ENCODE measurements at regions not wholly inside any gene's neighbourhood (a gene's known extent, or its start where the extent isn't known, plus 50 kb on each side); places are given as distances from the start of the nearest gene placed in this dataset.
"Not testable (repeated sequence)": the region's sequence is repeated elsewhere in the genome, so short reads cannot be mapped to it uniquely, and the experiment has no call there.

DNA sequence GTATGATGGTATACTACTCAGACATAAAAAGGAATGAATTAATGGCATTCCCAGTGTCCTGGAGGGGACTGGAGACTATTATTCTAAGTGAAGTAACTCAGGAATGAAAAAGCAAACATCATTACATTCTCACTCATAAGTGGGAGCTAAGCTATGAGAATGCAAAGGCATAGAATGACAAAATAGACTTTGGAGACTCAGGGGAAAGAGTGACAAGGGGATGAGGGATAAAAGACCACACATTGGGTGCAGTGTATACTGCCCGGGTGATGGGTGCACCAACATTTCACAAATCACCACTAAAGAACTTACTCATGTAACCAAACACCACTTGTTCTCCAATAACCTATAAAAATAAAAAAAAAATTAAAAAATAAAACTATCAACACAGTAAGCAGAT lies 587.3 kb upstream of the RGMB start:
- H3K4me3 ChIP-seq (replicated peaks; ENCODE audit: low read depth, low read length): no peak overlapping the region
- TF ChIP-seq, protein P1, sequence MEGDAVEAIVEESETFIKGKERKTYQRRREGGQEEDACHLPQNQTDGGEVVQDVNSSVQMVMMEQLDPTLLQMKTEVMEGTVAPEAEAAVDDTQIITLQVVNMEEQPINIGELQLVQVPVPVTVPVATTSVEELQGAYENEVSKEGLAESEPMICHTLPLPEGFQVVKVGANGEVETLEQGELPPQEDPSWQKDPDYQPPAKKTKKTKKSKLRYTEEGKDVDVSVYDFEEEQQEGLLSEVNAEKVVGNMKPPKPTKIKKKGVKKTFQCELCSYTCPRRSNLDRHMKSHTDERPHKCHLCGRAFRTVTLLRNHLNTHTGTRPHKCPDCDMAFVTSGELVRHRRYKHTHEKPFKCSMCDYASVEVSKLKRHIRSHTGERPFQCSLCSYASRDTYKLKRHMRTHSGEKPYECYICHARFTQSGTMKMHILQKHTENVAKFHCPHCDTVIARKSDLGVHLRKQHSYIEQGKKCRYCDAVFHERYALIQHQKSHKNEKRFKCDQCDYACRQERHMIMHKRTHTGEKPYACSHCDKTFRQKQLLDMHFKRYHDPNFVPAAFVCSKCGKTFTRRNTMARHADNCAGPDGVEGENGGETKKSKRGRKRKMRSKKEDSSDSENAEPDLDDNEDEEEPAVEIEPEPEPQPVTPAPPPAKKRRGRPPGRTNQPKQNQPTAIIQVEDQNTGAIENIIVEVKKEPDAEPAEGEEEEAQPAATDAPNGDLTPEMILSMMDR (IDR thresholded peaks at IDR 0.05; ENCODE audit: low read length, missing control alignments): no peak
- DNase-seq (ENCODE audit: low read depth): no peak

DNA sequence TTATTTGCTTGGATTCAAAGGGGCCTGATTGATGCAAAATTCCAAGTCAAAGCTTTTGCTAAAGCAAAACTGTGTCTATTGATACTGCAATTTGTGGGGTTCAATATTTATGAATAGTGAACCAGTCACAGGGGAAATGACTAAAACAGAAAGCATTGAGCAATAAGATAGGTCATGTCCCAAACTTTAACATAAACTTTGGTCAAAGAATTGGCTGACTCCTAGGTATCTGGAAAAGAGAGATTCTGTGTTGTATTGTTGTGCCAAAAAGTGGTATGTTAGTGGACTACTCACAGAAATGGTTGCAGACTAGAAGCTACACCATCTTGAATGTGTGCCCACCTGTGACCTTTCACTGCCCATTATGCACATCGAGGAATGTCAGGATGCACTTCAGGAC lies 585.5 kb upstream of the RGMB start:
- peak; percentile 11 for DNase-seq (ENCODE audit: low read depth)
- H3K4me3 ChIP-seq (replicated peaks; ENCODE audit: low read depth, low read length): no peak overlapping the region
- TF ChIP-seq, protein P1 (IDR thresholded peaks at IDR 0.05; ENCODE audit: low read length, missing control alignments): no peak

DNA sequence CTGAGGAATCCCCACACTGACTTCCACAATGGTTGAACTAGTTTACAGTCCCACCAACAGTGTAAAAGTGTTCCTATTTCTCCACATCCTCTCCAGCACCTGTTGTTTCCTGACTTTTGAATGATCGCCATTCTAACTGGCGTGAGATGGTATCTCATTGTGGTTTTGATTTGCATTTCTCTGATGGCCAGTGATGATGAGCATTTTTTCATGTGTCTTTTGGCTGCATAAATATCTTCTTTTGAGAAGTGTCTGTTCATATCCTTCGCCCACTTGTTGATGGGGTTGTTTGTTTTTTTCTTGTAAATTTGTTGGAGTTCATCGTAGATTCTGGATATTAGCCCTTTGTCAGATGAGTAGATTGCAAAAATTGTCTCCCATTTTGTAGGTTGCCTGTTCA lies 583.1 kb upstream of the RGMB start:
- not testable (repeated sequence) for H3K4me3 ChIP-seq (replicated peaks; ENCODE audit: low read depth, low read length); DNase-seq (ENCODE audit: low read depth)

DNA sequence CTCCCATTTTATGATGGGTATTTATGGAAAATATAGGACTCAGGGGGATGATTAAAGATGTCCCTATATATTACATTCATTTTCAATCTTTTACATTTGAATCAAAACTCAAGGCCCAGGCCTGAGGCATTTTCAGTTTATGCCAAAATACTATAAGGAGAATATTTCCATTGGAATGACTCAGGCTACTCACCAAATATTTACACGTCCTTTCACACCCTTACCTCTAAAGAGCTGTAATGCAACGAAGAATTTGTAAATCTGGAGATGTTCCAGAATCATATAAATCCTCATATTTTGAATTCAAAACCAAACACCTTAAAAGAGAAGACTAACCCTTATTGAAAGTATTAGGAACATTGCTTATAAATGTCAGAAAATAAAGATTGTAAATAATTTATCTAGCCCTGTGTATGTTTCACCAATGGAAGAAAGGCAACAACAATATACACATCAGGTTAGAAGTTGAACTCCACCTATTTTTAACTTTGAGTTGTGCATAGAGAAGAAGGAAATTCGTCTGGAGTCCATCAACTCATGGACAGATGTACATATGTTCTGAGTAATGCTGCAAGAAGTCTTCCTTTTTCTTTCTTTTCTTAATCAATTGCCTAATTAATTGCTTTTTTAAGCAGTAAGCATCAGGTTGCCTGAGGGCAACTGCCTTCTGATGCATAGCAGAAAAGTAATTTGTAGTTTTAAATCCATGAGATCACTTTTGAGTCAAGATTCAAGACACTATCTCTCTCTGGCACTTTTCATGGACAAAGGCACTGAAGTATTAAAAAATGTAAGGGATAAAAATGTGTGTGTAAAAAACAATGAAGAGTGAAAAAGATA lies 579.3 kb upstream of the RGMB start:
- H3K4me3 ChIP-seq (replicated peaks; ENCODE audit: low read depth, low read length): no peak overlapping the region
- TF ChIP-seq, protein P1 (IDR thresholded peaks at IDR 0.05; ENCODE audit: low read length, missing control alignments): no peak
- no peak for DNase-seq (ENCODE audit: low read depth)

DNA sequence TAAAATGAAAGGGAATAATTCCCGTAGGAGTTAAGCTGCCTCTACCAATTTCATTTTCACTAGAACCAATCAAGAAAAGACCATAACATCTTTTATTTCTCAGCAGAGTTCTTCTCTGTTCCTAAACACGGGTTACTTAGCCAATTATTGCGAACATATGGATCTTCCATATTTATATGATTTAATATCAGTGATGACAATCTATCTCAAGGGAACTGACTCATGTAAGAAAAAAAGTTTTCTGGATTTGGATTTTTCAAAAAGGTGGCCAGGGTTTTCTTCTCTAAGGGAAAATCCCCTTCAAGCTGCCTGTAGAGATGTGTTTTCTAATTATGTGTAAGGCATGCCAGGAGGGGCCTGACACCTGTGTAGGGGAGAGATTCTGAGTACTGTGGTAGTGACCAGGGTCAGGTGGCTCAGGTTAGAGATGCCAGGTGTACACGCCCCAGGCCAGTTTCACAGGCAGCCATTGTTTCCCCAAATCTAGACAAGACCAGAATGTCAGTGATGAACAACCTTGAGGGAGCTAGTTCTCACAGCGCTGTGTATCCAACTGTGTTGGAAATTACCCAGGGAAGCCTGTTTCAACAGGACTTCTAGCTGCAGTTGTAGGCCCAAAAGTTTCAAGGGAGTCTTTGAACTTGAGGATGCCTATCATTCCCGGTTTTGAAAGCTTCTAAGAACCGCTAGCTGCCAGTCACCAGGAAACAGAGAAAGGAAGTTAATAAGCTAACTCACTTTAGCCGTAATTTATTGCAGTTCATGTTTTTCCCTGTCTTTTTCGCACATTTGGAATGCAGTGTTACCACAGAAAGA lies 572.5 kb upstream of the RGMB start:
- no peak overlapping the region for H3K4me3 ChIP-seq (replicated peaks; ENCODE audit: low read depth, low read length)
- DNase-seq (ENCODE audit: low read depth): no peak
- TF ChIP-seq, protein P1 (IDR thresholded peaks at IDR 0.05; ENCODE audit: low read length, missing control alignments): no peak

DNA sequence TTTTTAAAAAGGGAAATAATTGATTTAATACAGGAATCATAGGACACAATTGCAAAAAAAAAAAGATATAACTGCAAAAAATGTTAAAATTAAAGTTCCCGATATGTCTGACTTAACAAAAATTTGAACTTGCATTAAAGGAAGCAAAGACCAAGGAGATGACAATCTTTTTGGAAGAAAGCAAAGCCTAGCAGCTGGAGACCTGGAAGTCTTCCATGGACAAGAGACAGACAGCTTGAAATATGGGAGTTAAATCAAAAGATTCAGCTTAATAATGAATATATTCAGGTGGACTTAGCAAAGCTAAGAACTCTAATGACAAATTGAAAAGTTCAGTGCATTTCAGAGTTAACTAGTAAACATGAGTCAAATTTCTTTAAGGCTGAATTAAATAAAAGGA lies 568.7 kb upstream of the RGMB start:
- no peak overlapping the region for H3K4me3 ChIP-seq (replicated peaks; ENCODE audit: low read depth, low read length)
- TF ChIP-seq, protein P1 (IDR thresholded peaks at IDR 0.05; ENCODE audit: low read length, missing control alignments): no peak
- no peak for DNase-seq (ENCODE audit: low read depth)

DNA sequence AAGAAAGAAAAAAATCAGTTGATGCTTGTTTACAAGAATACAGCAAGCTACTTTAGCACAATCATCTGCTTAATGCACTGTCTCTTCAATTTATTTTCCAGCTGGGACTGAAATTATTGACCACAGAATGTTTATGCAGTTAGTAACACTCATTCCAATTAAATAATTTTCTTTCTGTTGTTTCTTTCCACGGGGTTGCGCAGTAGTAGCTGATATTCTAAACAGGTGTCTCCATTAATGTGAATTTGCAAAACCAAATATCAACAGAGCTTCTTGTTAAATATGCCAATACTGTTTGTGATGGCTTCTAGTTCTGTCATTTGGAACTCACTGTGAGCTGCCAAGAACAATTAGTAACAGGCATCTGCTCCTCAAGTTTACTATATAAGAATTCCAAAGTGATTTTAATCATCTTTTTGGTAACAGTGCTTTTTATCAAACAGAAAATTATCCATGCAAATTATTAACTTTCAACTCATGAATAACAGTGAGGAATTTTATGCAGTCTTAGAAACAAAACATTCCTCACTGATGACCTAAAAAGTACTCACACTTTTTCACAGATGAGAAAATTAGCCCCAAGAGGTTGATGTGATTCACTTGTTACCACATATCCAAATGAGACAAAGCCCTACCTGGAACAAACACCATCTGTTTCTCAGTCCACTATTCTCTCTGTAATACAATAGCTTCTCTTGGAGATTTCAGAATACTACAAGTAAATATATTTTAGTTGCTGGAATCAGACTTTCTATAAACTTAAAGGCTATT lies 567.6 kb upstream of the RGMB start:
- peak; percentile 11 for DNase-seq (ENCODE audit: low read depth)
- H3K4me3 ChIP-seq (replicated peaks; ENCODE audit: low read depth, low read length): no peak overlapping the region
- TF ChIP-seq, protein P1 (IDR thresholded peaks at IDR 0.05; ENCODE audit: low read length, missing control alignments): no peak

Measured in fibroblast of pulmonary artery (primary cell).